PC-9 (cell line): ENCODE measurements at regions not wholly inside any gene's neighbourhood (a gene's known extent, or its start where the extent isn't known, plus 50 kb on each side); places are given as distances from the start of the nearest gene placed in this dataset.

Experiments used
- EZH2 ChIP-seq: fragments of 200-600 bp; sonication (generic); IDR thresholded peaks from 2 replicates; pipeline ENCODE4 v1.8.0; 2017; ENCODE audit warnings: antibody characterized with exemption, low read depth
- TF ChIP-seq, protein P1 (sequence below): fragments of 200-600 bp; sonication (generic); conservative IDR thresholded peaks from 2 replicates; pipeline ENCODE4 v1.6.1; 2017; ENCODE audit warnings: mixed run types, antibody characterized with exemption, mild to moderate bottlenecking, moderate library complexity

DNA sequence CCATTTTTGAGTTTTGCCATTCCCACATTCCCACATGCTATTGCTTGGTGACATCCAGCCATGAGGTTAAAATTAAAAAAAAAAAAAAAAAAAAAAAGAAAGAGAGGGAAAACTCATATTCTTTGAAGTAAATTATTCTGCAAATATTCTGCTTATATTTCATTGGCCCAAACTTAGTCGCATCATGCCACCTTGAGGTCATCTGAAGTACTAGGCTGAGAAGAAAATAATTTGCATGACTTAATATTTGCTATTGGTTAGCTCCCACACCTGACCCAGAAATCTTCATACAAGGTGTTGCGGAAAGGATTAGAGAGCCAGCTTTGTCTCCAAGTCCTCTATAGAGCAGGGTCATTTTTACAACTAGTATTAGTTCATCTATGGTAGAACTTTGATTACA, 2206.0 kb downstream of the MRPL39 start:
- TF ChIP-seq, protein P1, sequence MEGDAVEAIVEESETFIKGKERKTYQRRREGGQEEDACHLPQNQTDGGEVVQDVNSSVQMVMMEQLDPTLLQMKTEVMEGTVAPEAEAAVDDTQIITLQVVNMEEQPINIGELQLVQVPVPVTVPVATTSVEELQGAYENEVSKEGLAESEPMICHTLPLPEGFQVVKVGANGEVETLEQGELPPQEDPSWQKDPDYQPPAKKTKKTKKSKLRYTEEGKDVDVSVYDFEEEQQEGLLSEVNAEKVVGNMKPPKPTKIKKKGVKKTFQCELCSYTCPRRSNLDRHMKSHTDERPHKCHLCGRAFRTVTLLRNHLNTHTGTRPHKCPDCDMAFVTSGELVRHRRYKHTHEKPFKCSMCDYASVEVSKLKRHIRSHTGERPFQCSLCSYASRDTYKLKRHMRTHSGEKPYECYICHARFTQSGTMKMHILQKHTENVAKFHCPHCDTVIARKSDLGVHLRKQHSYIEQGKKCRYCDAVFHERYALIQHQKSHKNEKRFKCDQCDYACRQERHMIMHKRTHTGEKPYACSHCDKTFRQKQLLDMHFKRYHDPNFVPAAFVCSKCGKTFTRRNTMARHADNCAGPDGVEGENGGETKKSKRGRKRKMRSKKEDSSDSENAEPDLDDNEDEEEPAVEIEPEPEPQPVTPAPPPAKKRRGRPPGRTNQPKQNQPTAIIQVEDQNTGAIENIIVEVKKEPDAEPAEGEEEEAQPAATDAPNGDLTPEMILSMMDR: peak; percentile 41; the same call in 1 of the 2 replicates
- no peak for TF ChIP-seq EZH2
